ENCODE measurements at regions not wholly inside any gene's neighbourhood (a gene's known extent, or its start where the extent isn't known, plus 50 kb on each side); places are given as distances from the start of the nearest gene placed in this dataset.
A peak's percentile ranks its signal among the peaks of the same experiment; 100 is the strongest.

DNA sequence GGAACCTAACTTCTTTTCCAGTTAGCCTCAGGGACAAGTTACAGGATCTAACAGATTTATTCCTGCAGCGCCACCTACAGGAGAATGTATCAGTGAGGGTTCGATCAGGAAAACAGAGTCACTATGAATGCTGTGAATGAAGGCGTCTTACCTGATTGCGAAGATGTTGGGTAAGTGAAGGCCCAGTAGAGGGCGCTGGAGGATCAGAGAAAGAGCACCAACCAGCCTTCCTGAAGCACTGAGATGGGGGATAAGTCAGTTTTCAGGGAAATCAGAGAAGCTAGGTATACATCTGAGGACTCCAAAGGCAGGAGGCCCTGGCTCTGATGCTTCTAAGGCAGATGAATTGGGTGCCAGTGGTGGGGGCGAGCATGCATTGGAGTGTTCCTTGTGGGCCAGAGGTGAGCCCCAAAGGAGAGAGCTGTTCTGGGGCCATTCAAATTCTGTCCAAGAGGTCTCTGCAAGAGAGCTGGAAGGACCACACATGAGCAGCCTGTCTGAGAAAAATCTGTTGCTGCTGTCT is 169.9 kb upstream of the AADAT start:
- Histone ChIP-seq H3K27me3 (peaks cover 0 to 17% (median 5%) of the 10 kb centered on the region in 7 donors), H3K4me1 (no peaks in the 10 kb centered on the region), H3K36me3 (no peaks in the 10 kb centered on the region), H3K9me3 (peaks cover 0 to 4% (median 0%) of the 10 kb centered on the region in 11 donors), H3K27ac (no peak overlapping the region), H3K4me3 (no peak overlapping the region)
- 5 to 12% methylated on average over 6 of the region's 6 CpGs for WGBS, 2 donors
- intact Hi-C loops (cut with DNase I) = loop anchor here in 3 of 10 donors (2.0 to 10.0 kb wide), 3 partner anchors 593 to 595 kb away; no protein-coding TSS in a partner anchor
- DNase-seq (peak; percentile 10 to 40), ATAC-seq (peak in 6 of 8 donors; percentile 4 to 62 (median 38))
- TF ChIP-seq, protein P1, sequence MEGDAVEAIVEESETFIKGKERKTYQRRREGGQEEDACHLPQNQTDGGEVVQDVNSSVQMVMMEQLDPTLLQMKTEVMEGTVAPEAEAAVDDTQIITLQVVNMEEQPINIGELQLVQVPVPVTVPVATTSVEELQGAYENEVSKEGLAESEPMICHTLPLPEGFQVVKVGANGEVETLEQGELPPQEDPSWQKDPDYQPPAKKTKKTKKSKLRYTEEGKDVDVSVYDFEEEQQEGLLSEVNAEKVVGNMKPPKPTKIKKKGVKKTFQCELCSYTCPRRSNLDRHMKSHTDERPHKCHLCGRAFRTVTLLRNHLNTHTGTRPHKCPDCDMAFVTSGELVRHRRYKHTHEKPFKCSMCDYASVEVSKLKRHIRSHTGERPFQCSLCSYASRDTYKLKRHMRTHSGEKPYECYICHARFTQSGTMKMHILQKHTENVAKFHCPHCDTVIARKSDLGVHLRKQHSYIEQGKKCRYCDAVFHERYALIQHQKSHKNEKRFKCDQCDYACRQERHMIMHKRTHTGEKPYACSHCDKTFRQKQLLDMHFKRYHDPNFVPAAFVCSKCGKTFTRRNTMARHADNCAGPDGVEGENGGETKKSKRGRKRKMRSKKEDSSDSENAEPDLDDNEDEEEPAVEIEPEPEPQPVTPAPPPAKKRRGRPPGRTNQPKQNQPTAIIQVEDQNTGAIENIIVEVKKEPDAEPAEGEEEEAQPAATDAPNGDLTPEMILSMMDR (IDR thresholded peaks at IDR 0.05) = peak; percentile 21 to 73 (median 61)

DNA sequence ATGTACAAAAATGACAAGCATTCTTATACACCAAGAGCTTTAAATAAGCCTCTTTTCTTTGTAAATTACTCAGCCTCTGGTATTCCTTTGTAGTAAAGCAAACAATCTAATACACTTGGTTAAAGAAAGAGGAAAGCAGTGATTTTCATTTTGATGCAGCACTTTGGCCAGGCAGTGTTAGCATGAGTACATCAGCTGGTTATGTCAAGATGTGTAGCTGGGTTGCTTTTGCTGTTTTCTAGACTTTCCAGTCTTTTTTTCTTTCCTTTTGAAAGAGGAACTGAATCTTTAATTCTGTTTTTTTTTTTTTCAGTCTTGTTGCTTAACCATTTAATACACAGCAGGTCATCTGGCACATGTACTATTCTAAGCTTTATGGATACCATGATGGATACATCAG is 167.1 kb upstream of the AADAT start:
- intact Hi-C loops (cut with DNase I) = no loop called here

DNA sequence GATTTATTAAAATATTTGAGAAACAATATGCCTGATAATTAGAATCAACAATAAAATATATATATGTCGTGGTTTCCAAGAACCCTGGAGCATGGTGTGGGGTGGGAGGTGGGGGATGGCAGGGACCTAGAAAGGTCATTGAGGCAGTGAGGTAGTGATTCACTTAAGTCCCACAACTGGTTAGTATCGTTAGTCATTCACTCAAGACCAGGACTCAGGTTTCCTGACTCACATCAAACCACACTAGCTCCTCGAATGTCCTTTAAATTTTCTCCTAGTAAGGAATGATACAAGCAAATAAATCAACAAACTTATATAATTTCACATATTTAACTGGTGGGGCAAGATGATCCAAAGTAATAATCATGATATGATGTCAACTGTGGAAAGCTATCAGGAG is 158.8 kb upstream of the AADAT start:
- TF ChIP-seq, protein P1 (IDR thresholded peaks at IDR 0.05) = no peak
- Histone ChIP-seq H3K9me3 (no peaks in the 10 kb centered on the region), H3K27ac (no peak overlapping the region), H3K4me3 (no peak overlapping the region), H3K4me1 (no peaks in the 10 kb centered on the region), H3K36me3 (no peaks in the 10 kb centered on the region), H3K27me3 (no peaks in the 10 kb centered on the region)
- intact Hi-C loops (cut with DNase I) = no loop called here
- DNase-seq (no peak), ATAC-seq (no peak)
- WGBS, 2 donors = 77% methylated on average over 3 of the region's 3 CpGs

More for the DNA sequence above, 167.1 kb upstream of the AADAT start:
- ATAC-seq (no peak), DNase-seq (no peak)
- Histone ChIP-seq H3K27me3 (peaks cover 0 to 14% (median 5%) of the 10 kb centered on the region in 7 donors), H3K9me3 (no peaks in the 10 kb centered on the region), H3K27ac (no peak overlapping the region), H3K4me3 (no peak overlapping the region), H3K36me3 (no peaks in the 10 kb centered on the region), H3K4me1 (no peaks in the 10 kb centered on the region)
- TF ChIP-seq, protein P1 (IDR thresholded peaks at IDR 0.05) = no peak

DNA sequence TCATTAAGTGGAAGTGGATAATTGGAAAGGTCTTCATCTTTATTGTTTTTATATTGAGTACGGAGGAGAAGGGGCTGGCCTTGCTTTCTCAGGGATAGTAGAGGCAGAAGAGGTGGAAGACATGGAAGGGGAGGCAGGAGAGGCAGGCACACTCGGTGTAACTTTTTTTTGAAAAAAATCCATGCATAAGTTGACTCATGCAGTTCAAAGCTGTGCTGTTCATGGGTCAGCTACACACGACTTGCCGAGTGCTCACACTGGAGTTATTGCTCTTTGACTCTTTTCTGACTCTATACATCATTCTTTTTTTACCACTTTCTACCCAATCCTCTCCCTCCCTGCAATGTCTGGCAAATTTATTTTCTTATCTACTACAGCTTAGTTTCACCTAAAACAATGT is 158.3 kb upstream of the AADAT start:
- Histone ChIP-seq H3K4me3 (no peak overlapping the region), H3K9me3 (no peaks in the 10 kb centered on the region), H3K4me1 (no peaks in the 10 kb centered on the region), H3K36me3 (no peaks in the 10 kb centered on the region), H3K27ac (no peak overlapping the region), H3K27me3 (no peaks in the 10 kb centered on the region)
- no peak for DNase-seq
- 55 to 58% methylated on average over 4 of the region's 4 CpGs for WGBS, 2 donors
- intact Hi-C loops (cut with DNase I) = no loop called here
- TF ChIP-seq, protein P1 (IDR thresholded peaks at IDR 0.05) = no peak
- no peak for ATAC-seq

Measured in heart right ventricle (tissue), 16 donors.